ENCODE measurements at regions not wholly inside any gene's neighbourhood (a gene's known extent, or its start where the extent isn't known, plus 50 kb on each side); places are given as distances from the start of the nearest gene placed in this dataset.

- DNase-seq: no peak
Measured at GRCh38 chr1:184919892-184920291, 54.4 kb downstream of the NIBAN1 start.

GRCh38 chr1:184915463-184916090 lies 58.7 kb downstream of the NIBAN1 start:
- no peak for DNase-seq

GRCh38 chr1:184914149-184914548 lies 60.2 kb downstream of the NIBAN1 start:
- no peak for DNase-seq

GRCh38 chr1:184912392-184912791 lies 61.9 kb downstream of the NIBAN1 start:
- no peak for DNase-seq

GRCh38 chr1:184911830-184912229 lies 62.5 kb downstream of the NIBAN1 start:
- no peak for DNase-seq

GRCh38 chr1:184911103-184911745 lies 63.1 kb downstream of the NIBAN1 start:
- no peak for DNase-seq

- DNase-seq: no peak
Measured at GRCh38 chr1:184910691-184911091, 63.6 kb downstream of the NIBAN1 start.

GRCh38 chr1:184910005-184910404 lies 64.3 kb downstream of the NIBAN1 start:
- DNase-seq: no peak

- no peak for DNase-seq
Measured at GRCh38 chr1:184909019-184909418, 65.3 kb downstream of the NIBAN1 start.

- no peak for DNase-seq
Measured at GRCh38 chr1:184908506-184908905, 65.8 kb downstream of the NIBAN1 start.

- DNase-seq: no peak
Measured at GRCh38 chr1:184907500-184907899, 66.8 kb downstream of the NIBAN1 start.

GRCh38 chr1:184906761-184907160 lies 67.5 kb downstream of the NIBAN1 start:
- DNase-seq: no peak

- DNase-seq: no peak
Measured at GRCh38 chr1:184905601-184906322, 68.5 kb downstream of the NIBAN1 start.

GRCh38 chr1:184903111-184903692 lies 71.1 kb downstream of the NIBAN1 start:
- DNase-seq: no peak

- no peak for DNase-seq
Measured at GRCh38 chr1:184900507-184900906, 73.8 kb downstream of the NIBAN1 start.

- no peak for DNase-seq
Measured at GRCh38 chr1:184896000-184896399, 78.3 kb downstream of the NIBAN1 start.

- DNase-seq: no peak
Measured at GRCh38 chr1:184895086-184895485, 79.2 kb downstream of the NIBAN1 start.

- no peak for DNase-seq
Measured at GRCh38 chr1:184893695-184894094, 80.6 kb downstream of the NIBAN1 start.

- DNase-seq: no peak
Measured at GRCh38 chr1:184892116-184892515, 82.2 kb downstream of the NIBAN1 start.

GRCh38 chr1:184891440-184891839 lies 82.9 kb downstream of the NIBAN1 start:
- DNase-seq: no peak

GRCh38 chr1:184890539-184890973 lies 83.8 kb downstream of the NIBAN1 start:
- DNase-seq: peak; percentile 32 to 34

GRCh38 chr1:184889902-184890301 lies 84.4 kb downstream of the NIBAN1 start:
- DNase-seq: no peak

GRCh38 chr1:184889166-184889565 lies 85.1 kb downstream of the NIBAN1 start:
- DNase-seq: no peak

- DNase-seq: no peak
Measured at GRCh38 chr1:184888505-184888904, 85.8 kb downstream of the NIBAN1 start.

All from activated CD4-positive, alpha-beta T cell treated with anti-CD3 and anti-CD28 coated beads for 4 hours (primary cell).